SK-N-SH treated with all-trans-retinoic acid at 6 μM for 48 hours (cell line): ENCODE measurements at regions not wholly inside any gene's neighbourhood (a gene's known extent, or its start where the extent isn't known, plus 50 kb on each side); places are given as distances from the start of the nearest gene placed in this dataset.

ENCODE experiments used
- ATAC-seq: fragments of 200-7000 bp; cut with Tn5 transposase; 3 replicates; pipeline ENCODE4 v1.9.1; 2020; ENCODE audit warnings: mild to moderate bottlenecking, moderate library complexity
- ARNTL ChIP-seq: fragments of 450-650 bp; formaldehyde crosslinking; IDR thresholded peaks from 2 replicates; pipeline ENCODE4 v1.5.0; 2020; ENCODE audit warnings: low read depth, mild to moderate bottlenecking, moderate library complexity, borderline replicate concordance
- BACH2 ChIP-seq: fragments of 250-450 bp; sonication (Bioruptor Pico); IDR thresholded peaks from 2 replicates; pipeline ENCODE4 v1.9.0; 2021; ENCODE audit warnings: mild to moderate bottlenecking, borderline replicate concordance
- CREB5 ChIP-seq: fragments of 250-450 bp; sonication (Bioruptor Pico); IDR thresholded peaks from 2 replicates; pipeline ENCODE4 v1.5.1; 2020; ENCODE audit warnings: low read depth, mild to moderate bottlenecking, moderate library complexity
- CSDC2 ChIP-seq: fragments of 250-450 bp; sonication (Bioruptor Pico); IDR thresholded peaks from 2 replicates; pipeline ENCODE4 v1.5.0; 2020; ENCODE audit warnings: mild to moderate bottlenecking, moderate library complexity
- CSRNP3 ChIP-seq: fragments of 250-450 bp; sonication (Bioruptor Pico); IDR thresholded peaks from 2 replicates; pipeline ENCODE4 v1.5.1; 2021; ENCODE audit warnings: mild to moderate bottlenecking, moderate library complexity
- ESRRG ChIP-seq: fragments of 250-450 bp; sonication (Bioruptor Pico); IDR thresholded peaks from 2 replicates; pipeline ENCODE4 v1.6.1; 2021; ENCODE audit warnings: mild to moderate bottlenecking
- GLIS3 ChIP-seq: fragments of 250-450 bp; sonication (Bioruptor Pico); IDR thresholded peaks from 2 replicates; pipeline ENCODE4 v1.5.0; 2020; ENCODE audit warnings: mild to moderate bottlenecking, moderate library complexity
- ISL1 ChIP-seq: fragments of 250-450 bp; sonication (Bioruptor Pico); IDR thresholded peaks from 2 replicates; pipeline ENCODE4 v2.1.2; 2022; ENCODE audit warnings: mild to moderate bottlenecking, moderate library complexity
- OSR1 ChIP-seq: fragments of 250-450 bp; sonication (Bioruptor Pico); IDR thresholded peaks from 2 replicates; pipeline ENCODE4 v1.8.0; 2022; ENCODE audit warnings: moderate library complexity, mild to moderate bottlenecking, inconsistent platforms
- PATZ1 ChIP-seq: fragments of 250-450 bp; sonication (Bioruptor Pico); IDR thresholded peaks from 2 replicates; pipeline ENCODE4 v1.8.0; 2020; ENCODE audit warnings: mild to moderate bottlenecking, moderate library complexity, borderline replicate concordance
- PPARA ChIP-seq: fragments of 250-450 bp; sonication (Bioruptor Pico); IDR thresholded peaks from 2 replicates; pipeline ENCODE4 v1.5.0; 2020; ENCODE audit warnings: mild to moderate bottlenecking, borderline replicate concordance
- RARB ChIP-seq: fragments of 250-450 bp; sonication (Bioruptor Pico); IDR thresholded peaks from 2 replicates; pipeline ENCODE4 v1.8.0; 2021; ENCODE audit warnings: mild to moderate bottlenecking, moderate library complexity
- SNAI2 ChIP-seq: fragments of 250-450 bp; sonication (Bioruptor Pico); IDR thresholded peaks from 2 replicates; pipeline ENCODE4 v1.5.0; 2020; ENCODE audit warnings: mild to moderate bottlenecking, moderate library complexity
- TCF4 ChIP-seq: fragments of 250-450 bp; sonication (Bioruptor Pico); IDR thresholded peaks from 2 replicates; pipeline ENCODE4 v1.8.0; 2021; ENCODE audit warnings: mild to moderate bottlenecking, moderate library complexity, borderline replicate concordance
- TOX ChIP-seq: fragments of 250-450 bp; sonication (Bioruptor Pico); IDR thresholded peaks from 2 replicates; pipeline ENCODE4 v1.8.0; 2021; ENCODE audit warnings: mild to moderate bottlenecking, moderate library complexity, borderline replicate concordance
- ZC3H10 ChIP-seq: fragments of 250-450 bp; sonication (Bioruptor Pico); IDR thresholded peaks from 2 replicates; pipeline ENCODE4 v1.5.1; 2021; ENCODE audit warnings: mild to moderate bottlenecking, moderate library complexity
- ZFP3 ChIP-seq: fragments of 250-450 bp; sonication (Bioruptor Pico); IDR thresholded peaks from 2 replicates; pipeline ENCODE4 v1.5.0; 2020; ENCODE audit warnings: mild to moderate bottlenecking, moderate library complexity
- ZFP30 ChIP-seq: fragments of 450-650 bp; formaldehyde crosslinking; IDR thresholded peaks from 2 replicates; pipeline ENCODE4 v1.5.0; 2022; ENCODE audit warnings: mild to moderate bottlenecking, moderate library complexity
- ZNF565 ChIP-seq: fragments of 450-650 bp; formaldehyde crosslinking; conservative IDR thresholded peaks from 2 replicates; pipeline ENCODE4 v1.5.0; 2020; ENCODE audit warnings: low read depth, mild to moderate bottlenecking, moderate library complexity
- ZNF70 ChIP-seq: fragments of 450-650 bp; formaldehyde crosslinking; IDR thresholded peaks from 2 replicates; pipeline ENCODE4 v1.5.0; 2020; ENCODE audit warnings: mild to moderate bottlenecking, moderate library complexity
- ZNF8 ChIP-seq: fragments of 450-650 bp; formaldehyde crosslinking; IDR thresholded peaks from 2 replicates; pipeline ENCODE4 v1.5.0; 2020; ENCODE audit warnings: mild to moderate bottlenecking, moderate library complexity
- TF ChIP-seq, protein P1 (sequence below): fragments of 250-450 bp; sonication (Bioruptor Pico); IDR thresholded peaks from 2 replicates; pipeline ENCODE4 v1.8.0; 2021; ENCODE audit warnings: low read depth, mild to moderate bottlenecking, moderate library complexity, borderline replicate concordance

GRCh38 chr15:91456251-91456718 is 356.2 kb downstream of the SV2B start (continued):
- TF ChIP-seq CSDC2 (no peak), PPARA (CRISPR knock-in tag) (no peak)

- peak; percentile 48 for ATAC-seq
- 0 out of 2 replicates have a peak, but pooled peaks have one; percentile 15 for TF ChIP-seq ZNF8
- no peak for TF ChIP-seq ZFP30
These were observed 356.9 kb downstream of the SV2B start for GRCh38 chr15:91456921-91457320.

GRCh38 chr15:91461377-91461776 is 361.3 kb downstream of the SV2B start:
- ATAC-seq, result no peak
- TF ChIP-seq ZFP30 (no peak), TOX (CRISPR knock-in tag) (no peak), ZC3H10 (CRISPR knock-in tag) (no peak), ZFP3 (CRISPR knock-in tag) (no peak), PATZ1 (CRISPR knock-in tag) (no peak), SNAI2 (no peak)

- no peak for ATAC-seq
- TF ChIP-seq OSR1 (no peak), ISL1 (CRISPR knock-in tag) (no peak), BACH2 (CRISPR knock-in tag) (no peak), PATZ1 (CRISPR knock-in tag) (no peak), GLIS3 (CRISPR knock-in tag) (no peak), ARNTL (no peak), CREB5 (no peak), TCF4 (CRISPR knock-in tag) (no peak), ZNF70 (CRISPR knock-in tag) (no peak), ZNF8 (no peak), ZFP30 (no peak), ZNF565 (CRISPR knock-in tag) (no peak), CSRNP3 (CRISPR knock-in tag) (no peak), ESRRG (CRISPR knock-in tag) (no peak)
- TF ChIP-seq, protein P1, sequence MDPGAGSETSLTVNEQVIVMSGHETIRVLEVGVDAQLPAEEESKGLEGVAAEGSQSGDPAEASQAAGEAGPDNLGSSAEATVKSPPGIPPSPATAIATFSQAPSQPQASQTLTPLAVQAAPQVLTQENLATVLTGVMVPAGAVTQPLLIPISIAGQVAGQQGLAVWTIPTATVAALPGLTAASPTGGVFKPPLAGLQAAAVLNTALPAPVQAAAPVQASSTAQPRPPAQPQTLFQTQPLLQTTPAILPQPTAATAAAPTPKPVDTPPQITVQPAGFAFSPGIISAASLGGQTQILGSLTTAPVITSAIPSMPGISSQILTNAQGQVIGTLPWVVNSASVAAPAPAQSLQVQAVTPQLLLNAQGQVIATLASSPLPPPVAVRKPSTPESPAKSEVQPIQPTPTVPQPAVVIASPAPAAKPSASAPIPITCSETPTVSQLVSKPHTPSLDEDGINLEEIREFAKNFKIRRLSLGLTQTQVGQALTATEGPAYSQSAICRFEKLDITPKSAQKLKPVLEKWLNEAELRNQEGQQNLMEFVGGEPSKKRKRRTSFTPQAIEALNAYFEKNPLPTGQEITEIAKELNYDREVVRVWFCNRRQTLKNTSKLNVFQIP, result no peak
These were observed 365.0 kb downstream of the SV2B start for GRCh38 chr15:91465086-91465485.

- no peak for ATAC-seq
- TF ChIP-seq ZNF565 (CRISPR knock-in tag) (no peak), RARB (CRISPR knock-in tag) (no peak), PPARA (CRISPR knock-in tag) (no peak), TOX (CRISPR knock-in tag) (no peak), ZNF8 (no peak), ZFP3 (CRISPR knock-in tag) (no peak)
- TF ChIP-seq, protein P1, result no peak
These were observed 365.6 kb downstream of the SV2B start for GRCh38 chr15:91465696-91466095.
